GM12872 (cell line): ENCODE measurements at regions not wholly inside any gene's neighbourhood (a gene's known extent, or its start where the extent isn't known, plus 50 kb on each side); places are given as distances from the start of the nearest gene placed in this dataset.

Experiments
- CTCF ChIP-seq: IDR thresholded peaks from 3 replicates; pipeline ENCODE4 v1.5.1; 2011; ENCODE audit warnings: low read depth, mild to moderate bottlenecking, low read length, moderate library complexity; ENCODE audit not compliant: insufficient read depth

GRCh38 chr16:85981826-85982562 lies 83.0 kb downstream of the IRF8 start:
- no peak for TF ChIP-seq CTCF

GRCh38 chr16:85982563-85982939 lies 83.6 kb downstream of the IRF8 start:
- no peak for TF ChIP-seq CTCF

- no peak for TF ChIP-seq CTCF
These were observed 84.1 kb downstream of the IRF8 start for GRCh38 chr16:85983064-85983463.

- no peak for TF ChIP-seq CTCF
These were observed 84.8 kb downstream of the IRF8 start for GRCh38 chr16:85983606-85984230.

- TF ChIP-seq CTCF, result no peak
These were observed 85.4 kb downstream of the IRF8 start for GRCh38 chr16:85984231-85984880.

GRCh38 chr16:85984947-85985451 lies 86.0 kb downstream of the IRF8 start:
- TF ChIP-seq CTCF, result no peak

GRCh38 chr16:85986931-85987749 lies 88.2 kb downstream of the IRF8 start:
- peak; percentile 63 for TF ChIP-seq CTCF
